GM21528 (cell line): ENCODE measurements at regions not wholly inside any gene's neighbourhood (a gene's known extent, or its start where the extent isn't known, plus 50 kb on each side); places are given as distances from the start of the nearest gene placed in this dataset.

Experiments used
- ATAC-seq: cut with Tn5 transposase; IDR thresholded peaks from one replicate; pipeline ENCODE4 v1.9.1; 2021; ENCODE audit warnings: mild to moderate bottlenecking, moderate library complexity; ENCODE audit not compliant: unreplicated experiment, low FRiP score

DNA sequence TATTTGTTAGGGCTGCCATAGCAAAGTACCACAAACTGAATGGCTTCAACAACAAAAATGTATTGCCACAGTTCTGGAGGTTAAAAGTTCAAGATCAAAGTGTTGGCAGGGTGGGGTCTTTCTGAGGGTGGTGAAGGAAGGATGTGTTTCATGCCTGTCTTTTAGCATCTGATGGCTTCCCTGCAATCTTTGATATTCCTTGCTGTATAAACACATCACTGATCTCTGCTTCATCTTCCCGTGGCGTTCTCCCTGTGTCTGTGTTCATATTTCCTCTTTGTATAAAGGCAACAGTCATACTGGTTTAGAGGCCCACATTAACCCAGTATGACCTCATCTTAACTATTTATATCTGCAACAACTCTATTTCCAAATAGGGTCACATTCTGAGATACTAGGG lies 167.5 kb downstream of the BTG1 start:
- ATAC-seq, result no peak

DNA sequence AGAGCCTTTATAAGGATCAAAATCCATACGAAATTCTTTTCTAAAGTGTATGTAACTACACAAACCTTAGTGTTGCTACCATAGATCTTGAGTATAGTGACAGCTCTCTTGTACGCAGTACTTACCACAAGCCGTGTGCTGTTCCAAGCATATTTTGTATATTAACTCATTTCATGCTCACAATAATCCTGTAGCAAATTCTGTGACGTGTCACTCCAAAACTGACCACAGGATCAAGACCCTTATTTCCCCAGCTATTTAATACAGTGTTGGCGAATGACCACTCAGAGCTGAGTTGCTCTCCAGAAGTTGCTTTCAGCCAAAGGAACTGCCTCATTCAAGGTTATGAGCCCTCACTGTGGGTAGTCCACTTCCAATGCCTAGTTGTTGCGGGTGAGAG lies 169.8 kb downstream of the BTG1 start:
- ATAC-seq, result no peak

DNA sequence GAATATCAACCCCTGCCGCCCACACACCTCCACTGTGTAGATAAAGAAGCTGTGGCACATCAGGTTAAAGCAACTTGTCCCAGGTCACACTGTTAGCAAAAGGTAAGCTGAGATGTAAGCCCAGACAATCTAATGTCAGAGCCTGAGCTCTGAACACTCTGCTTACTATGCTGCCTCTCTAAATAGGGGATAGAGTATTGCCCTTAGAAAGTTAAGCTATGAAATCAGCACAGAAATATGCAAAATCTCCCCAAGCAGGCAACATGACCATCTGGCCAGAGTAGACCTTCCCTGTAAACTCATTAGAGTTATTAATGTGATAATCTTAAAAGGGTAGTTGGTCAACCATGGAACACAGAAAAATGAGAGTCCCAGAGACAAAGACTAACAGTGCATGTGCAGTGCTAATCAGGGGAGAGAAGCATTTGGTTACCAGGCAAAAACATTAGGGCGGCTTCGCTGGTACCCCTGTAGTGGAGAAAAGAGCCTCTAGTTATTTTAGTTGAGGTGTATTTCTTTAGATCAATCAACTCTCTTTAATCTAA lies 171.0 kb downstream of the BTG1 start:
- no peak for ATAC-seq

DNA sequence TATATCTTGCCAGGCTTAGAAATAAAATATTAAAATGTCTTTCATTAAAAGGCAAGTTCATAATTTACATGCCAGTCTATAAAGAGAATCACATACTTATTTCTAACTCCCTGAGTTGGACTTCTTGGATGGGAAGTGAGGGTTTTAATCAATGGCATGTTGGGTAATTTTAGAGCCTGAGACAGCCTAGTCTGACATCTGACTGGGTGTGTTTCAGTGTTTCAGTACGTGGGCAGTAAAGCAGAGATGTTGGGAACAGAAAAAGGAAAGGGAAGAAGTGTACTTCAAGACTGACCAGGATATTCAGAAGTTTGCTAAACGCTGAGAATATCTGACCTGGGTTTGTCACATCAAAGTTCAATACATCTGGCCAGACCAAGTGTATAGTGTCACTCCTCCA lies 171.8 kb downstream of the BTG1 start:
- ATAC-seq, result no peak

DNA sequence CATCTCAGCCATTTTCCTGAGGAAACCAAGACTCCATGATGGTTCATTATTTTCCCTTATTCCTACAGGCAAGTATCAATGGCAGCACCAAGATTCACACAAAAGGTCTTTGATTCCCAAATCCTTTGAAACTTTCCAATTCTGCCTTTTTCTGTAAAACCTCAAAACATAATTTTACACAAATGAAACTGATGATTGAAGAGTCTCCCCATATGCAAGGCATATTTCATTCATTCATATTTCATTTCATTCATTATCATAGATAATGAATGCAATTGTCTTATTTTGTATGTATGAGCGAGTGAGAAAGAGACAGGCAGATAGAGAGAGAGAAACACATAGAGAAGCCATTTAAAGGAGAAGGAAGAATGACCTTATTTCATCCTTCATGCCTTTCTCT lies 172.8 kb downstream of the BTG1 start:
- no peak for ATAC-seq

DNA sequence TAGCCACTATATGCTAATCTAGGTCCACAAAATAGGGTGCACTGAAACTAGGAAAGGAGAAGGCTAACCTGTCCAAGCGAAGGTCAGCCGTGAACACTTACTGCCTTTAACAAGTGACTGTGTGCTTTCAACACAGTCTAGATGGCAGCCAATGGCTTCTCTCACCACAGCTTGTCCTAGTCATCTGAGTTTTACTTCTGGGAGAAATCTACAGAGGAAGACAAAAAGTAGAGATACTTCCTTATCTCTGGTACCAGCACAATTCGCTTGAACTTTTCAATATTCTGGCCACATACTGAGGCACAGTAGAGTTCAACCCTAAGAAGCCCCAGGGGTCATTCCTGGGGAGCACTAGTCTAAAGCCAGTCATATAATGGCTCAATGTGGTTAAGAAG lies 176.9 kb downstream of the BTG1 start:
- no peak for ATAC-seq

DNA sequence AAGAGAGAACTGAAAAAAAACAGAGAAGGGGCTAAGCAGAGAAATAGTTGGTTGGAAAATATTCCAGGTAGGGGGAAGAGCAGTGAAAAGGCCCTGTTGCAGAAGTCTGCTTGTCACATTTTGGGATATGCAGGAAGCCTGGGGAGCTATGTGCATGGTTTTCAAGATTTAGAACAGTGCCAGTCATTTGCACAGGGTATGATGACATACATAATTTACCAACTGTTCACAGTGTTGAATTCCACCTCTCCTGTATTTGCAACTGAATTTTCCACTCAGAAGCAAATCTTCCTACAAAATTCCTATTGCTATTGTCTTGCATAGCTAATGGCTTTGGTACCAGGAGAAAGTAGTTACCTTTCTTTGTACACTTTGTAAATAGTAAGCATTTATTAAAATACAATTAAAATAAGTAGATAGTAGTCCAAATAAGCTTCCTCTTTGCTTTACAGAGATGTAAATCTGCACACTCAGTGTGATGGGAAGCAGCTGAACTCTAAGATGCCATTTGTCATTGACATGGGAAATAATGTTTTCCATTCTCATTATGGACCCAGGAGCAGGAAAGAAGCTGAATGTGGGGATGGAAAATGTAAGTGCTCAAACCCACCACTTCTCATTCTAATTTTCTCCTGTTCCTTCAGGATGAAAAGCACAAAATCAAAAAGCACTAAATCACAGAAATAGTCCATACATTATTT lies 177.4 kb downstream of the BTG1 start:
- ATAC-seq, result no peak

DNA sequence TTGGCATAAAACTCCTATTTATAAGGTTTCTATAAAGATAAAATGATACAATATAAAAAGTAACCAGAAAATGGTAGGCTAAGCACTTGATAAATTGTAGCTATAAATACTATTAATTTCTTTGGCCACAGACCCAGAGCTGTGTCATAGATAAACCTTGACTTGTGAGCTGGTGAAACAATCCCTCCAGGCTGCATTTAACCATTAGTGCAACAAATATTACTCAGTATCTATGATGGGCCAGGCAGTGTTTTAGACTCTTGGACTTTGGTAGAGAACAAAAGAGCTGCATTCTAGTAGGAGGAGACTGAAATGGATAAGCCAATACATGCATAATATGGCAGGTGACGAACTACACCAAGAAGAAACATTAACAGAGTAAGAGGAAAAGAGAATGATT lies 178.1 kb downstream of the BTG1 start:
- no peak for ATAC-seq

DNA sequence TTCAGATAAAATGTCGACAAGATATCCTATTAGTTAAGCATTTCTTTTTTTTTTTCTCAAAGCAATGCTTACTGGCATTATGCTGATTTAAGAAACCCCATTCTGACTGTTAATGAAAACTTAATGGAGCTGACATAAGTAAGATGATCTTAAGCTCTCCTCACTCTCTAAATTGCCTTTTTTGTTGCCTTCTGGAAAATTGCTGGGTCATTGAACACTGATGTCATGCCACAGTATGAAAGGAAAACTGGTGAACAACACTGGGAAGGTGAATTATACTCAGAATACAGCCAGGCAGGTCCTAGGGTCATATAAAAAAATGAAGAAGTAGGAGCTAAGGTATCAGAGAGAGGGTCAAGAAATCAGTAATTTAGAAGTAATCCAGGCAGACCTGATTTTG lies 179.9 kb downstream of the BTG1 start:
- ATAC-seq, result no peak

DNA sequence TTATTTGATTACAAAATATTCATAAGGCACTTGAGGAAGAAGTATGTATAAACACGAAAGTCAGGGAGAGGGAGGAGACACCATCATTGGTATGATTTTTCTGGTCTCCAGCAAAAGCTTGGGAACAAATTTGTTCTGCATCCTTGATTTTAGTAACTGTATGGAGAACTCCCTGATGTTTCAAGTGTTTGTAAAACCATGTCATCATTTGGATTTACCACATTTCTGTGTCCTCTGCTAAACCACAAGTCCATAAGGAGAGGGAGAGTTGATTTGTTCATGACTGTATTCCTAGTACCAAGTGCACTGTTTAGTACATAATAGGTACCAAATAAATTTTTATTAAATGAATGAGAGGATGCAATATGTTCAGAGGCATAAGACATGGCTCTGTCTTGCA lies 181.1 kb downstream of the BTG1 start:
- ATAC-seq, result no peak

DNA sequence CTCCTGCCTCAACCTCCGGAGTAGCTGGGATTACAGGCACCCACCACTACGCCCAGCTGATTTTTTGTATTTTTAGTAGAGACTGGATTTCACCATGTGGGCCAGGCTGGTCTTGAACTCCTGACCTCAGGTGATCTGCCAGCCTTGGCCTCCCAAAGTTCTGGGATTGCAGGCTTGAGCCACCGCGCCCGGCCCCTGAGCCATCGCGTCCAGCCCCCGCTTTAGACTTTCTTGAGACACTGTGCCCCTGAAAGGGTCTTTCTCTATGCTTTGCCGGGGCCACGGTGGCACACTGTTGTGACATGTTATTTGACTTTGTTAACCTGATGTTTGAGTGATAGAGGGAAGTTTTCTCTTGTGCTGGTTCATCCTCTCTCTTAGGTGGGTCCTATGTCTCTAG lies 186.4 kb downstream of the BTG1 start:
- no peak for ATAC-seq

DNA sequence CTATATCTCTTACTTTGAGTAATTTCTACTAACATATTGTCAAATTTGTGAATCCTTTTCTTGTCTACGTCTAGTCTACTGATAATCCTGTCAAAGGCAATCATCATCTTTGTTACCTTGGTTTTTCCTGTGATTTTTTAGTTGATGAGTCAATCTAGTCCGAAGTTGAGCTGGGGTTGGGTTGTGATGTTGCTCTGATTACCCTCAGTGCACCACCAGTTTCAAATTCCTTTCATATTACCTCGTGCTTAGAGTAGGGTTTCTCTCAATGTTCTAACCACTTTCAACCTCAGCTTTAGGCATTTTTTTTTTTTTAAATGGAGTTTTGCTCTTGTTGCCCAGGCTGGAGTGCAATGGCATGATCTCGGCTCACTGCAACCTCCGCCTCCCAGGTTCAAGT lies 186.8 kb downstream of the BTG1 start:
- no peak for ATAC-seq

DNA sequence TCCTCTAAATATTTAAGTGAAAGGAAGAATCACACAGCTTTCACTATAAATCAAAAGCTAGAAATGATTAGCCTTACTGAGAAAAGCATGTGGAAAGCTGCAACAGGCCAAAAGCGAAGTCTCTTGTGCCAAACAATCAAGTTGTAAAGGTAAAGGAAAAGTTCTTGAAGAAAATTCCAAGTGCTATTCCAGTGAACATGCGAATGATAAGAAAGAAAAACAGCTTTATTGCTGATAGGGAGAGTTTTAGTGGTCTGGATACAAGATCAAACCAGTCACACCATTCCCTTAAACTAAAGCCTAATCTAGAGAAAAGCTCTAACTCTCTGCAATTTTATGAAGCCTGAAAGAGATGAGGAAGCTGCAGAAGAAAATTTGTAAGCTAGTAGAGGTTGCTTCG lies 190.9 kb downstream of the BTG1 start:
- no peak for ATAC-seq

DNA sequence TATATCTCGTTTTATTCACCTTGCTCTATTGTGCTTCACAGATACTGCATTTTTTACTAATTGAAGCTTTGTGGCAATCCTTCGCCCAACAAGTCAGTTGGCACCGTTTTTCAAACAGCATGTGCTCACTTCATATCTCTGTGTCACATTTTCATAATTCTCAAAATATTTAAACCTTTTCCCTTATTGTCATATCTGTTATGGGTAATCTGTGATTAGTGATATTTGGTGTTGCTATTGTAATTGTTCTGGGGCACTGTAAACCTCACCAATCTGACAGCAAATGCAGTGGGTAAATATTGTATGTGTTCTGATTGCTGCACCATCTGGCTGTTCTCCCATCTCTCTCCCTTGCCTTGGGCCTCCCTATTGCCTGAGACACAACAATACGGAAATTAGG lies 191.3 kb downstream of the BTG1 start:
- no peak for ATAC-seq

DNA sequence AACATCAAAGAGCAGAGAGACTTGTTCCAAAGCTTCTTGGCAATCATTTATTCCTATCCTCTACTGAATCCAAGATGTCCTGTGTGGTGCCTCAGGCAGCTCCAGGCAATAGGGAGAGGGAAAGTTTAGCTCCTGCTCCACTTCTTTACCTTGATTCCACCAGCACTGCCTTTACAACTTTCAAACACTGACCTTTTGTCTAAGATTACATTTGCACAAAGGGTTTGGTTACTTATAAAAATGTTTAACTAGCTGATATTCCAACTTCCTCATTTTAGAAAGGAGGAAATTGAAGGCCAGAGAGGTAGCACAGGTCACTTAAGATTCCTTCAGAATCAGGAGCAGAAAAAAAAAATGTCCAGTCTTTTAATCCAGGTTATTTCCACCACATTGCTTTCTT lies 192.7 kb downstream of the BTG1 start:
- ATAC-seq, result no peak

DNA sequence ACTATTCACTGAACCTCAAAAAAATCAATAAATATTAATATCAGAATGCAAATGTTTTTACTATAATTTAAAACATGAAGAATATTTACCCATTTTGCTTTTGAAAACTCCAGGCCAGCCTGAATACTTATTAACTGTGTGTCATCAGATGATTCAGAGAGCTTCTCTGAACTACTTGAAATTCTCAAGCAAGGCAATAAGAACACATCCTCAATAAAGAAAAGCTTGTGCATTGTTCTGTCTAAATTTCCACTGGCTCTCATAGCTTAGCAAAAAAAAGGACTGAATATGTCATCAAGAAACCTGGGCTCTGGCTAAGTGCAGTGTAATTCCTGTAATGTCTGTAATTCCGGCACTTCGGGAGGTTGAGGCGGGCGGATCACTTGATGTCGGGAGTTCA lies 194.1 kb downstream of the BTG1 start:
- ATAC-seq, result no peak

DNA sequence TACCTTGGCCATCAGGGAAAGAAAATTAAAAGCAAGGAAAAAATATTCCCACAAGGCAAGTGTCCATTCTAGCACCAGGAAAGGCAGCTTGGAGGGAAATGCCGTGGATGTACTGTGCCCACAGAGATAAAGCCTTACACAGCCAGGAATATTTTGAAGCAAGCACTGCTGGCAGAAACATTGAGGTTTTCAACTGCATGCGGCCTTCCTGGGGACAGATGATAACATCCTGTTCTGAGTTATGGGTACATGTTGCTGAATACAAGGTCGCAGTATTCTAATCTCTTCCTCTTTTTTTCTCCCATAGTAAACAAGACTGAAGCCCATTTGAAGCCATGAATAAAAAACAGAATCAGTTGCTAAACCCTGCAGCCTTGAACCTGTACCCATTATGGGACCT lies 197.1 kb downstream of the BTG1 start:
- ATAC-seq, result no peak

DNA sequence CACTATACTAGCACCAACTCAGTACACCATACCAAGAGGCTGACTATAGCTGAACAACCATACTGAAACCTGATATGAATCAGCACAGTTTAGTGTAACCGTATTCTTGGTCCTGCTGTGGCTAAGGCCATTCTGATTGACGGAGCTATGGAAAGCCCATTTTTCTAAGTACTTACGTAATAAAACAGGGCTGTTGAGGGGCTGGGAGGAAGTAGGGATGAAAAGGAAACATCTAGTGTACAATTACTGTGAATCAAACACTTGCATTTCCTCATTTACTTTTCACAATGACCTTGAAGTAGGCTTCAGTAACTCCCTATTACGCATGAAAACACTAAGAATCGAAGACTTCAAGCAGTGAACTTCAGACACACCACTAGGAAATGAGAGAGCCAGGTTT lies 198.2 kb downstream of the BTG1 start:
- no peak for ATAC-seq

DNA sequence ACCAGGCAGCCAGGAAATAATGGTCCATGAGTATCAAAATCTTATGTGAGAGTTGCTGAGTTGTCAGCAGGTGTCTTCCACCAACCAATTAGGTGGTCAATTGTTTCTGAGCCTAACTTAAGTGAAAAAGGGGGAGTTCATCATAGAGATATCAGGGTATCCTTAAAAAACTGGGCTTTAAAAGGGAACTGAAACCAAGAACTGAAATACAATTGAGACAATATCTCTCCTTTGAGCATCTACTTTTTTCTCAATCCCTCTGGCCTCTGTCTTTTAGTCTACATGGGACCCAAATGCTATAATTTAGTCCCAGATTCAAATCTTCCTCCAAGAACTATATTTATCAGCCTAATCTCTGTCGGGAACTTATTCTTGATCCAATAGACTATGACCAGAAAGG lies 201.0 kb downstream of the BTG1 start:
- ATAC-seq, result no peak

DNA sequence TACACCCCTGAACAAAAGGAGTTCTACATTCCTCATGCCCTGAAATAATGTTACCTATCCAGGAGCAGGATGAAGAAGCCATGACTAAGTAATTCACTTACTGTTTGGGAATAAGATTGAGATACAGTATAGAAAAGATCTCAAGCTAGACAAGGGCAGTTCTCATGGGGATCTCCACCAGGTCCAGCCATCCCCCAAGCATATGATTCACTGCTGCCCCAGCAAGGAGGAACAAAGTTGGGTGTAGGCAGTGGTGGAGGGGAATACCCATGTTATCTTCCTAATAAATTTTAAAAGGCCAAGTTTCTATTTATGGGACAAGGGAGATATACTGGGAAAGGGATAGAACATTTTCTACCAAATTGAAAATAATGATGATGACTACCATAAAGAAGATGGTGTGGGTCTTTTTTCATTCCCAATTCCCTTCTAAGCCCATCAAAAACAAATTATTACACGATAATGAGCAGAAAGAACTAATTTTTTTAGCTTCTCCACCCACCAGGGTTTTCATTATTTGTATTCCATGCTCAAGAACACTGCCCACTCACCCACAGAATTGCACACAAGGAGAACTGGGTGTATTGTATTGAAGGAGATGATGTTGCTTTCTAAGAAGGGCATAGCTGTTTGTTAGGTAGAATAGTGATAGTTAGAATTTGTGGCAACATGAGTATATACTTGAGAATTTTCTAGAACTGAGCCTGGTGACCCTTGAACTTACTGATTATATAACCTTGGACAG lies 204.6 kb downstream of the BTG1 start:
- no peak for ATAC-seq

DNA sequence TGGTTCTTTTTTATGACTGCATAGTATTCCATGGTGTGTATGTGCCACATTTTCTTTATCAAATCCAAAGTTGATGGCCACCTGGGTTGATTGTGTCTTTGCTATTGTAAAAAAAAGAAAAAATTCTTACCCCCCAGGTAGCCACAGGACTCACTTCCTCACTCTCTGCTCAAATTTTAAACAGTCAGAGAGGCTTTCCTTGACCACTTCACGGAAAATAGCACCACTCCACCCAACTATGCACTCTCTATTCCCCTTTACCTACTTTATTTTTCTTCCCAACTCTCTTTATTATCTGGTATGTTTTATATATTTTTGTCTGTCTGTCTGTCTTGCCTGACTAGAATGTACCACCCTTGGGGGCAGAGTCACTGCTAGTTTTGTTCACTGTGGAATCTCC lies 205.3 kb downstream of the BTG1 start:
- no peak for ATAC-seq

DNA sequence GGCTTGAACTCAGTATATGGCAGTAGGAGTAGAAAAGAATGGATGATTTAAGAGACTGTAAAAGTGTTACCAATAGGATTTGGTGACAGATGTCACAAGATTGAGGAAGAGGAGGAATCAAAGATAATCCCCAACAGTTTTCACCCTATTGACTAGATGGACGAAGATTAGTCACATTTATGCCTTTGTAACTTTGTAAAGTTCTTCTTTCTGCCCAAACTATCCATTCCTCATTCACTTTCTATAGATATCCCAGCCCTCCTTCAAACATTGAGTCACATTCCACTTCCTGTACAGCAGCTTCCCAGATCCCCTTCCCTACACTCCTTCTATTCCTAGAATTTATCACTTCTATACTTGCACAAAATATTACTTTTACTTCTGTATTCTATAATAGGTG lies 207.9 kb downstream of the BTG1 start:
- ATAC-seq, result no peak
